HG02884 (cell line): ENCODE measurements at regions not wholly inside any gene's neighbourhood (a gene's known extent, or its start where the extent isn't known, plus 50 kb on each side); places are given as distances from the start of the nearest gene placed in this dataset.
"Not testable (repeated sequence)": the region's sequence is repeated elsewhere in the genome, so short reads cannot be mapped to it uniquely, and the experiment has no call there.

Source experiments
- ATAC-seq: cut with Tn5 transposase; IDR thresholded peaks from one replicate; pipeline ENCODE4 v1.9.1; 2021; ENCODE audit warnings: mild to moderate bottlenecking, moderate library complexity; ENCODE audit not compliant: unreplicated experiment

GRCh38 chrX:13955975-13956374 is 73.7 kb downstream of the GEMIN8 start:
- no peak for ATAC-seq

- no peak for ATAC-seq
These were observed 74.5 kb downstream of the GEMIN8 start for GRCh38 chrX:13955095-13955647.

DNA sequence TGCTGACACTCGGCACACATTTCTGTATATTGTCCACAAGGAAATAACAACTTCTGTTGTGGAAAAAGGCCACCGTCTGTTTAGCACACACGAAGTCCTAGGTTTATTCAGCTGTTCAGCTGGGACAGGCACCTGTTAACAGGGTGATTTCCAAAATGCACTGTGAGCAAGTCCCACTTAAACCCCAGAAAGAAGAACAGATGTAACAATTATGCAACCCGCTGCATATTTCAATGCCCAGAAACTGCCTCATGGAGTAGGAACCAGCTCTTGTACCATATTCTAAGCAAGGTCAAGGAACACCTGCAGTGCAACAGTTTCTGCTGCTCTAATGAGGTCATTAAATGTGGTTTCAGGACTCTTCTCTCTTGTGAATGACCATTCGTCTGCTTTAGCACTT is 77.1 kb downstream of the GEMIN8 start:
- ATAC-seq = no peak

- ATAC-seq = not testable (repeated sequence)
These were observed 83.5 kb downstream of the GEMIN8 start for GRCh38 chrX:13946223-13946622.

DNA sequence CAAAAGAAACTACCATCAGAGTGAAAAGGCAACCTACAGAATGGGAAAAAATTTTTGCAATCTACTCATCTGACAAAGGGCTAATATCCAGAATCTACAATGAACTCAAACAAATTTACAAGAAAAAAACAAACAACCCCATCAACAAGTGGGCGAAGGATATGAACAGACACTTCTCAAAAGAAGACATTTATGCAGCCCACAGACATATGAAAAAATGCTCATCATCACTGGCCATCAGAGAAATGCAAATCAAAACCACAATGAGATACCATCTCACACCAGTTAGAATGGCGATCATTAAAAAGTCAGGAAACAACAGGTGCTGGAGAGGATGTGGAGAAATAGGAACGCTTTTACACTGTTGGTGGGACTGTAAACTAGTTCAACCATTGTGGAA is 83.9 kb downstream of the GEMIN8 start:
- not testable (repeated sequence) for ATAC-seq

- ATAC-seq = no peak
These were observed 89.0 kb downstream of the GEMIN8 start for GRCh38 chrX:13940671-13941070.

DNA sequence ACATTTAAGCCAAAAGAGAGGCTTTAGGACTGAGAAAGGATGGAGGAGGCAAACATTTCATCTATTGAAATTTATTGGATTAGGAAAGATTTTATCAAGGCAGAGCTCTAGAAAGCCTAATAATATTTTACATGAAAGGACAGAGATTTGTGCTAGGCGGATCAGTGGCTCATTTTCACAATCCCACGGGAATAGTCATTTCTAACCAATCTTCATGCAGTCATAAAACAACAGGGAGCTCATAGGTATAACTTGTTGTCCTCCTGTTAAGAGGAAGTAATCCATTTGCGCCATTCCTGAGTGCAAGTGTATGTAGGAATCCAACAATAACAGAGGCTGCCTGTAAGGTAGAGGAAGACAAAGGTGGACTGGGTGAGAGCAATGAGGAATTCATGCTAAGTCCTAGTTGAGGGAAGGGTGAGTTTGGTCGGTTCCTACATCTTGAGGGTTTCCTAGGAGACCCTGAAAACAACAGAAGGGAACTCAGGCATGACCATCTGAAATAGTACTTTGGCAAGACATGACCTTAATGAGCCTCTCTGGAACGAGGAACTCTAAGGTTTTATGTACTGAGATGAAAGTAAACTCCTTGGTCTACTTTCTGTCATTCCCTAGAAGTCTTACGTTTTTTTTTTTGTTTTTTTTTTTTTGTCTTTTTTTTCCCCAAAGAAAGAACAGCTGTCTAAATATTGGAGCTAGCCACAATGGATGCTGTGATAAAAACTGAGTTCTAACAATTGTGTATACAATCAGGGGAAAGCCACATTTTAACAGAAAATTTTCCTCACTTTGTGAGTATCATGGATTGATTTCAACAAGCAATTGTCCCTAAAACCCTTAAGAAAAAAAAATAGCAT is 89.7 kb downstream of the GEMIN8 start:
- ATAC-seq = no peak

DNA sequence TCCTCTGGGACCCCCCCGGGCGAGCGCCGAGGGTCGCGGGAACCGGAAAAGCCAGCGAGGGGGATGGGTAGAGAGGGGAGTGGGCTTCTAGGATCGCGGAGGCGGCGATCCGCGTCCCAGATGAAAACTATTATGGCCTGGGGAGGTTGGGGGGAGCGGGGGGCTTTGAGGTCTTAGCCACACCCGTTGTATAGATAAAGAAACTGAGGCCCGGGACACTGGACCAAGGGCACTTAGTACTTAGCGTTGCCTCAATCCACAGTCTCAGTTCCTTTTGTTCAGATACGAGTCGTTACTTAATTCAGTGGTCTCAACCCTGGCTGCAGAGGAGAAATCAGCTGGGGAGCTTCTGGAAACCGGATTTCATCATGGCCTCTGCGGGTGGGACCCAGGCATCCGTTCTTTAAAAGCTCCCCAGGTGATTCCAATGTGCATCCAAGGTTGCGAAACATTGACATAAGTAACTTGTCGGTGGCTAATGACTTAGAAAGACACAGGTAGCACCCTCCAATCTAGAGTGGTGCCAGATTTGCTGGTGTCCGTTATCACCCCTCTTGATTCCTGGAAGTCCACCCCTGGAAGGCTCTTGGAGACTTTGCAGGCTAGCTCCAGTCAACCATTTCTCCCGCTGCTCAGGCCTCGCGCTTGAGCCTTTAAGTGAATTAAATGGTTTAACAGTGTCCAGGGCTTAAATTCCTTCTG is 90.7 kb downstream of the GEMIN8 start:
- no peak for ATAC-seq

- ATAC-seq = no peak
These were observed 91.5 kb downstream of the GEMIN8 start for GRCh38 chrX:13938051-13938828.

GRCh38 chrX:13937370-13938050 is 92.2 kb downstream of the GEMIN8 start:
- ATAC-seq = no peak

DNA sequence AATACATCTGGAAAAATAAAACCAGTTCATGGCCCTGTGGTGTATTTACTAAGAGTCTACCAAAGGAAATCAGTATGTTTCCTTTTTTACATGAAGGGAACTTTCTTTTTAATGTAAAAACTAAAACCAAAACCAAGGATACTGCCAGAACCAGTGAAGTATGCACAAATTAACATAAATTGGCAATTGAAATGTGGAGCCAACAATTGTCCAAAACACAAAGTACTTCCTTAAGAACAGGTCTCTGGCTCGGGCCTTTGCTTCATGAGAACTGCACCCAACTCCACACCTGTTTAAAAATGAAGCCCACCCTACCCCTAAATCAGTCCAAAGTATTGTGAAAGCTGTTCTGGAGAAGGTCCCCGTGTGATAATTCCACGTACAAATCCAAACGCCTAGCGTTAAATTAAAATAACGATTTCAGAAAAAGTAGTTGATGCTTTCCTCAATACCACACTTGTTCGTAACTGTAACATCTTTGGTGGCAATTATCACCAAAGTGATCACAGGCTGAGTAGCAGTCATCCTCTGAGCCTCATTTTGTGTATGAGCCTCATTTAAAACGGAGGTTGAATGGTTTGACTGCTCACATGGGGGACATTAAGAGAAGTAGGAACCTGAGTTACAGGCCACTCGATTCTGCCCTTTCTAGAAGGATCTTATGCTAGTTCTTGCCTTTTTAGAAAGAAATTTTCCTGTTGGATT is 93.0 kb downstream of the GEMIN8 start:
- ATAC-seq = no peak

- ATAC-seq = no peak
These were observed 95.0 kb downstream of the GEMIN8 start for GRCh38 chrX:13934731-13935130.

- no peak for ATAC-seq
These were observed 95.8 kb downstream of the GEMIN8 start for GRCh38 chrX:13933851-13934250.

DNA sequence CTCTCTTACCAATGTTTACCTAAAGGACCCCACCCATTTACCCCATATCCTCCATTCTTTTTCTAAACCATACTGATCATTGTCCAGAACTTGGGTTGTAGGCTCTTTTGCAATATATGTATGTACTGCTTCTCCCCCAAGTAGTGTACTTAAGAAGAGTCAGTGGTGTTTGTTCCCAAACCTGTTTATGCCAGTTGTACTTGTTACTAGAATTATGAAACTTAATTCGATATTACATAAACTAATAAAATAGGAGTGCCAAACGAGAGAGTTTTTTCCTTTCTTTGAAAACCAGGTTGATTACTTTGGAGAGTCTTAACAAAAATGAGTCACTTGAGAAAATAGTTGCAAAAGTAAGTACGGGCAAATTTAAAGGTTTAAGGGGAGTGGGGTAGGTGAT is 96.3 kb downstream of the GEMIN8 start:
- ATAC-seq = no peak

DNA sequence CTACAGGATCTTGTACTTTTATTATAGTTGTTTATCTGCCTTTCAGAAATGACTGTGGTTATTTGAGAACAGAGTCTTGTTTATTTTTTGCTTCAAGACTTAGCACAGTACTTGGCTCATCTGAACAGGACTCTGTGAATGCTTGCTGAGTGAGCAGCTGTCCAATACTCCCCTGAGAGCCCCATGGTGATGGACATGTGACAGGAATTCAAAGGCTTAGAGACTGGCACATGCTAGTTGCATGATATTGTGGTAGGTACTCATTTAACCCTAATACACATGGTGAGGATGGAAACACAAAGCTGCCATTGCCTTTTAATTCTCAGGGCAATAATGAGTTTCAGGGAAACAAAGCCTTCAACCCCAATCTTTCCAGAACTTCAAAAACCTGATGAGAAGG is 97.3 kb downstream of the GEMIN8 start:
- no peak for ATAC-seq

- ATAC-seq = no peak
These were observed 102.5 kb downstream of the GEMIN8 start for GRCh38 chrX:13927175-13927574.

DNA sequence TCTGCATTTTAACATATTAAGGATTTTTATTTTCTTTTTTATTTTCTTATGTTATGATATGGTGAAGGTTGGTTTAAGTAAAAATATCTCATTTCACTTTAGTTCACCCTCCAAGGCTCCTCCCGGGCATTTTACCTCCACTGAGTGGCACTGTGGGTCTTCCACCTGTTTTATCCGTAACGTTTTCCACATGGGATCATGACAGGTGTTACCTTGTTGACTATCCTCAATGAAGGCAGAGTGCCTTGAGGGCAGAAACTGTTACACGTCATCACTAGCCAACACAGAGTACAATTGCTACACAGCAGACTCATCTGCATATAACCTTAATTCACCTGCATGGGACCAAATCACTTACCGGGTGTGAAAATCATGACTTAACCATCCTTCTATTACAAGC is 105.8 kb downstream of the GEMIN8 start:
- no peak for ATAC-seq

DNA sequence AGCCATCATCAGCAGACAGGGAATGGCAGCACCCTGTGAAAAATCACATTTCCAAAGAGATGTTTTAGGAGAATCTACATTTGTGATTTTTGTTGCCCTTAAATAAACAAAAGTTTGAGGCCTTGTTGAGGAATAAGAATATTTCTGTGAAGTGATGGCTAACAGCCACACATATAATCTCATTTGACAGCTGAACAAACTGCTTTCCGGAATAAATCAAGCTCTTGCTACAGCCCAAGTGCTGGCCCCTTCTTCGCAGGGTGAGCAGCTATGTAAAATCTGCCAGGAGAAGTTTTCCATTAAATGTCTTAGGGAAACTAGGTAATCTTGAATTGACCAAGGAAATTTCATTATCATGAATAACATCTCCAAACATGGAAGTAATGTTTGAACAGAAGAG is 106.4 kb upstream of the GPM6B start:
- no peak for ATAC-seq

- ATAC-seq = no peak
These were observed 100.6 kb upstream of the GPM6B start for GRCh38 chrX:13917507-13917906.

- no peak for ATAC-seq
These were observed 94.7 kb upstream of the GPM6B start for GRCh38 chrX:13911586-13911985.
